NCI-H2196 treated with DMSO at 0.1 percent for 48 hours (cell line): ENCODE measurements at regions not wholly inside any gene's neighbourhood (a gene's known extent, or its start where the extent isn't known, plus 50 kb on each side); places are given as distances from the start of the nearest gene placed in this dataset.

ENCODE experiments used
- DNase-seq: peaks from one replicate; lab custom pipeline; 2025; ENCODE audit not compliant: unreplicated experiment; lab: John Stamatoyannopoulos, UW

- DNase-seq = no peak
These were observed 50.8 kb upstream of the SLC39A10 start for GRCh38 chr2:195606179-195606578.

- no peak for DNase-seq
These were observed 52.3 kb upstream of the SLC39A10 start for GRCh38 chr2:195604706-195605105.

GRCh38 chr2:195603998-195604397, 53.0 kb upstream of the SLC39A10 start:
- DNase-seq = no peak

GRCh38 chr2:195603408-195603807, 53.6 kb upstream of the SLC39A10 start:
- no peak for DNase-seq

GRCh38 chr2:195602687-195603086, 54.3 kb upstream of the SLC39A10 start:
- DNase-seq = no peak

- no peak for DNase-seq
These were observed 55.7 kb upstream of the SLC39A10 start for GRCh38 chr2:195601361-195601760.

- no peak for DNase-seq
These were observed 56.2 kb upstream of the SLC39A10 start for GRCh38 chr2:195600778-195601177.

GRCh38 chr2:195596840-195597239, 60.2 kb upstream of the SLC39A10 start:
- no peak for DNase-seq

GRCh38 chr2:195595825-195596224, 61.2 kb upstream of the SLC39A10 start:
- no peak for DNase-seq

- DNase-seq = no peak
These were observed 61.9 kb upstream of the SLC39A10 start for GRCh38 chr2:195594919-195595694.

GRCh38 chr2:195594248-195594647, 62.8 kb upstream of the SLC39A10 start:
- DNase-seq = no peak

- no peak for DNase-seq
These were observed 64.9 kb upstream of the SLC39A10 start for GRCh38 chr2:195592105-195592504.

- no peak for DNase-seq
These were observed 66.2 kb upstream of the SLC39A10 start for GRCh38 chr2:195590861-195591205.

- DNase-seq = no peak
These were observed 66.7 kb upstream of the SLC39A10 start for GRCh38 chr2:195590199-195590860.

- no peak for DNase-seq
These were observed 69.1 kb upstream of the SLC39A10 start for GRCh38 chr2:195587966-195588365.

- no peak for DNase-seq
These were observed 70.8 kb upstream of the SLC39A10 start for GRCh38 chr2:195586062-195586714.

GRCh38 chr2:195582188-195582587, 74.8 kb upstream of the SLC39A10 start:
- no peak for DNase-seq

- DNase-seq = no peak
These were observed 77.1 kb upstream of the SLC39A10 start for GRCh38 chr2:195579776-195580555.

GRCh38 chr2:195575879-195576401, 81.1 kb upstream of the SLC39A10 start:
- DNase-seq = no peak

- DNase-seq = no peak
These were observed 82.0 kb upstream of the SLC39A10 start for GRCh38 chr2:195575016-195575415.

GRCh38 chr2:195574312-195574711, 82.7 kb upstream of the SLC39A10 start:
- DNase-seq = no peak
